IPS-NIHi11 (cell line): ENCODE measurements at regions not wholly inside any gene's neighbourhood (a gene's known extent, or its start where the extent isn't known, plus 50 kb on each side); places are given as distances from the start of the nearest gene placed in this dataset.

ENCODE experiments used
- DNase-seq: peaks from one replicate; pipeline ENCODE4 v3.0.0; 2012; ENCODE audit warnings: mixed read lengths, low spot score

DNA sequence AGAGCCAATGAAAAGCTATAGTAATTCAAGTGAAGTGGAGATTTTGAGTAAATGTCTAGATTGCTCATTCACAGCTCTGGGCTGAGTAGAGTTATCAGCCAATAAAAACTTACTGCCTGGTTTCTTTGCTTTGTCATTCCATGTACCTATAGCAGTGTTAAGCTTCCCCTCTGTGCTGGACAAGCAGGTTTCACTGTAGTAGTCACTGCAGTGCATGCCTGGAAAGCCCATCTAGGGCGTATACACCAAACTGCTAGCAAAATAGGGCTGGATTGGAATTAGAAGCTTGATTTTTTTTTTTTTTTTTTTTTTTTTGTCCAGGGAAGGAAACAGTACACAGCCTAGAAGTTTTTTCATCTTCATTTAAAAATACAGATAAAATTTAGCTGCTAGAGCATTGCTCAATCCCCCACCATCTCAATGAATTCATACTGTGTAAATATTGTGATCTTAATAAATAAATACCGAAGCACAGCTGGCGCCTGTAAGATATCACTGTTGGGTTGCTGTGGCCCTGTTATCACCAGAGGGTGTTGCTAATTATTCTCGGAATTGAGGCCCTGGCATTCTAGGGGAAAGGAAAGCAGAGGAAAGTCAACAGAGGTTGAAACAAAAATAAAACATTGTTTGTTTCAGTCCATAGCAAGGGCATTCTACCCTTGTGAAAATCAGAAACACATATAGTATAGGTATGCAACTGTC, 968.5 kb upstream of the GJE1 start:
- DNase-seq: no peak

DNA sequence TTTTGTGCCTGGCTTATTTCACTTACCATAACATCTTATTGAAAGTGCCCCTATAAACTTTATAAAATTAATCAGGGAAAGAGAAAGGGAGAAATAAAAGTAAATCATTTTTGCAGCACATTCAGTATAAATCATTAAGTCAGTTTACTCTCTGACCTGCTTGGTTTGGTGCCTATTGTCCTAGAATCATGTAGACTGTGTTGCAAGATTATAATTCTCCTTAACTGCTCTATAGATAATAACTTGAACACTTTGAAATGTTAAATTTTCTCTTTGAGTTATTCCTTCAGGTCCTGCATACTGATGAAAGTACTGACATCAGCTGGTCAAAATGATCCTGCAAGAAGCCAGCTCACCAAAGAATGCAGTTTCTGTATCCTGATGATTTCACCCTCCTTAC, 969.6 kb upstream of the GJE1 start:
- no peak for DNase-seq

DNA sequence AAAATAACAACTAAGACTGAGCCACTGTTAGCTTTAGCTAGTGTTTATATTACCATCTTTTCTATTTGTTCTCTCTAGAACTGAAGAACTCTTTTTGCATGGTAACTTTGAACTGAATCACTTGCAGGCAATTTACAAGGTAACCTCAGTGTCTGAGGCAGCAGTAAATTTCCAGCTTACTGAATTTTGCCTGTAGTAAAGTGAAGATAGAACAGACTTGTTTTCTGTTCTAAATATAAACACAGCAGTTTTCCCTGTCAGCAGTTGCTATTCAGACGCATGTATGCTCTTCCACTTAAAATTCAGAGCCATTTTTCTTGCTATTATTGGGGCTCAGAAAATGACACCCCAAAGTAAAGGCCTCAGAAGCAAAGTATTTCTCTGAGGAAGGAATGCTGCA, 974.0 kb upstream of the GJE1 start:
- DNase-seq: no peak

DNA sequence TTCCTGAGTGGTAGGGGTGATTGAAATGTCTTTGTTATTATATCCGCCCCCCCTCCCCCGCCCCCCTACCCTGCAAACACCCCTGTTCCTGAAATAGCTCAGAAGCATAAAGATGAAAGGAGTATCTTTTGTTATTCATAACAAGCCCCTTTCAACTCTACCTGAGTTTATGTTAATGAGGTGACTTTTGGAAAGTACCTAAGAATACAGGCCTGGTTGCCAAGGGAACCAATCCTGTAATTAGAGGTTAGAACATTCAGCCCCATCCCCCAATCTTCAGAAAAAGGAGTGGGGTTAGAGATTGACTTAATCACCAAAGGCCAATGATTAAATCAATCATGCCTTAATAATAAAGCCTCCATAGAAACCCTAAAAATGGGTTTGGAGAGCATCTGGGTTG, 979.2 kb upstream of the GJE1 start:
- peak; percentile 16 for DNase-seq

DNA sequence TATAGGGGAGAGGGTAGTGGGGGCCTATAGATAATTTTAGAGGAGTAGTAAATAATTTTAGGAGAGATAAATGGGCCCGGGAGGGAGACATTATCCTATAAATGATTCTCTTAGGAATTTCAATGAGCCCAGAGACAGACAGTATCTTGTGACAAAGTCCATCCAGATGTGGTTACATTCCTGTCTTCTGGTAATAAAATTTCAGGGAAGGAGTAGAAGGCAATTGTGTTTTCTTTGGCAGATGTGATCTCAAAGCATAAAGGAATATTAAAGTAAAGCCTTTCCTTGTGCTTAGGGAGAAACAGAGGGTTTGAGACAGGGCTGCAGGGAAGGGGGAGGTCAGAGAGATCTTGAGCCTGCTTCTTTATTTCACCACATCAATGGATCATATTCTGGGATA, 979.8 kb upstream of the GJE1 start:
- no peak for DNase-seq

DNA sequence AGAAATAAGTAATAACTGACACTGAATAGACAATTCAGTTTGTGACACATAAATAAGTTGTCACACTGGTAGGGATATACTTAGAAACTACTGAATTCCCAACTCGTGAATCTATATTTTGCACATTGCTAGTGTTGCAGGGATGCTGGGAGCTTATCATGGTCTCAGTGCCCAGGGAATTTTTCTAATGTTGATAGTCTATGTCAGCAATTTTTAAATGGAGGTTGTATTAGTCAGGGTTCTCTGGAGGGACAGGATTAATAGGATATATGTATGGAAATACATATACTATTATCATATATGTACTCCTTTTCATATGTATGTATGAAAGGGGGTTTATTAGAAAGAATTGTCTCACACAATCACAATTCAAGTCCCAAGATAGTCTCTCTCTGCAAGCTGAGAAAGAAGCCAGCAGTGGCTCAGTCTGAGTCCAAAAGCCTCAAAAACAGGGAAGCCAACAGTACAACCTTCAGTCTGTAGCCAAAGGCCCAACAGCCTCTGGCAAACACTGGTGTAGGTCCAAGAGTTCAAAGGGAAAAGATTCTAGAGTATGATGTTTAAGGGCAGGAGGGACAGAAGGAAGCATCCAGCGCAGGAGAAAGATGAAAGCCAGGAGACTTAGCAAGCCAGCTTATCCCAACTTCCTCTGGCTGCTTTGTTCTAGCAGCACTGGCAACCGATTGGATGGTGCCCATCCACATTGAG, 980.9 kb upstream of the GJE1 start:
- DNase-seq: no peak

- DNase-seq: no peak
Observed at GRCh38 chr6:141141870-141142269, 990.9 kb upstream of the GJE1 start.

DNA sequence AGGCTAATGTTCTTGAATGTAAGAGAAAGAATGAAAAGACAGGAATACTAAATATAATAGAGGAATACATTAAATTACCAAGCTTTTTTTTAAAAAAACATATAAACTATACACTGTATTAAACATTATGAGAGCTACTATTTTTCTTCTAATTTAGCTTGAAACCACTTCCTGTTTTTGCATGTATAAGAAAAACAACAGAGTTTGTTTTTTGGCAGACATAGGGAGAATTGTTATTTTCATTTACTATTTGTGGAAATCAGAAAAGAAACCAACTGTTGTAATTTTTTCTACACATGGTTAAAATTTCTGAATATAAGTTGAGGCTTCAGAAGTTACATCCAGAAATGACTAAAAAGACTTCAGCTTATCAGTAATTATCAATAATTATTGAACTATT, 991.8 kb upstream of the GJE1 start:
- DNase-seq: no peak

DNA sequence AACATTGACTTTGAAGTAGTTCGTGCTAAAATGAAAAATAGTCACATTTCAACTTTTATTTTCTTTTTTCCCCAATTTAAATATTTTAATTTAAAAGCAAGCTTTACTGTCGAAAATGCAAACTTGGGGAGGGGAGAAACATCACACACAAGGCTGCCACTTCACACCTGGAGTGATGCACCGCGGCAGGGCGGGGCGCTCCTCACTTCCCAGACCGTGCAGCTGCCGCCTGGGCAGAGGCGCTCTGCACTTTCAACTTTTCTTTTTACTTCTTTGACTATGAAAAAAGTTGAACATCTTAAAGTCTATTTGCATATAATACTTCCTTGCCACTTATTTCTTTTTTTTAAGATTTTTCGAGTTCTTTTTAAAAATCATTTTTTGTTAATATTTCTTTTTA, 993.3 kb upstream of the GJE1 start:
- no peak for DNase-seq

DNA sequence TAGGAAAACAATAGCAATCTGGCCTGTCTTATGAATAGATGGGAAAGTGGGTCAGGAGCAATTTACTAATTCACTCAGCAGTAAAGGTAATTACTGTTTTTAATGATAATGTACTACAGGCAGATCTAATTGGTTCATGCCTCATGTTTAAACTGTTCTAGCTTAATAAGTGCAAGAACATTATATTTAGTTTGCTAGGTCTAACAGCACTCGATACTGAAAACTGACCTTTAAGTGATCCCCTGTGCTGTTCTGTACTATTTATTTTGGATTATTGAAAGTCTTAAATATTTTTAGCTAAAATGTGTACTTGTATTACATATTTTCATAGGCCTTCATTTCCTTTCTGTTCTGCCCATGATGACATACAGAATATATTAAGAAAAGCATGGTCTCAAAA, 998.0 kb upstream of the GJE1 start:
- no peak for DNase-seq

- no peak for DNase-seq
Observed at GRCh38 chr6:141133836-141134235, 998.9 kb upstream of the GJE1 start.

- no peak for DNase-seq
Observed at GRCh38 chr6:141133346-141133745, 999.4 kb upstream of the GJE1 start.

DNA sequence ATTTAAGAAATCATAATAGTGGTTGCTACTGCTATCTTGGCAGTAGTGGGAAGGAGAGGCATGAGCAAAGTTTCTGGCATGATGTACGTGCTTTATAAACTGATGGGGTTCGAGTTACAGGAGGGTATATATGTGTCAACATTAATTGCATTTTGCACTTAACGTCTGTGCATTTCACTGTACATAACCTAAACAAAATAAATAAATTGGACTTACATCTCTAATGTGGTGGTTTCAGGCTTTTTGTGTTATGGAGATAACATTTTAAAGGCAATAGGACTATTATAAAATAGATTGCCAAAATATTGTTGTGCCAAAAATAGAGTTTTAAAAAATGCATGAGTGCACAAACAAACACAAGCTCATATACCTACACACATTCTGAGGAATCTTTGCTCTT, 1001.1 kb upstream of the GJE1 start:
- DNase-seq: no peak

DNA sequence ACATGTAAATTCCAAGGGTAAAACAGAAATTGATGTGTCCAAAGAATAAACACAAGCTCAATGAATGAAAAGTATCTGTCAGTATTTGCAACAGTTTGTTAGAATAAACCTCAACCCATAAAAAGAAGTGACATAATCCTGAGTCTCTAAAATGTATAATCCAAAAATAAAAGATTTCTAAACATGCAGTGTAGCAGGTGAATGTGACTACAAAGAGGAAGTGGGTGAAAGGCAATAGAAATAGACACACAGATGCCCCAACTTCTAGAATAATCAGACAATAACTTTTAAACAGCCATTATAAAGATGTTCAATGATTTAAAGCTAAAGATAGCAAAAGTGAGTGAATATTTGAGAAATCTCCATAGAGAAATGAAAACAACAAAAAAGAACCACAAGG, 1009.2 kb upstream of the GJE1 start:
- no peak for DNase-seq

DNA sequence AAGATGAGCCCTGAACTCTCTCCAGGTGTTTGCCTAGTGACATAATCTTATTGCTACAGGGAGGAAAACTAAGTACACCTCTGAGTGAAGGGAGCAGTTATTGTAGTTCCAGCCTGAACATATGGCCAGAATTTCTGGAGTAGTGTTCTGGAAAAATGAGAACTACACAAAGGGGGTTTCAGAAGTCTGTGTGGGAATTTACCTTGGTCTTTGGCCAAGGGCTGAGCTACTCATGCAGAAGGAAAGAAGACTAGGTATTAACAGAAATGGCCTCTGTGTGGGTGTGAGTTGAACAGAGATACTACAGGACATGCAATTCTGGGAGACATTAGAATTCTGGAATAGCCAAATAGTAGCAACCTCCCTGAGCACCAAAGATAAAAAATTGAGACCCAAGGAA, 1009.7 kb upstream of the GJE1 start:
- DNase-seq: no peak

DNA sequence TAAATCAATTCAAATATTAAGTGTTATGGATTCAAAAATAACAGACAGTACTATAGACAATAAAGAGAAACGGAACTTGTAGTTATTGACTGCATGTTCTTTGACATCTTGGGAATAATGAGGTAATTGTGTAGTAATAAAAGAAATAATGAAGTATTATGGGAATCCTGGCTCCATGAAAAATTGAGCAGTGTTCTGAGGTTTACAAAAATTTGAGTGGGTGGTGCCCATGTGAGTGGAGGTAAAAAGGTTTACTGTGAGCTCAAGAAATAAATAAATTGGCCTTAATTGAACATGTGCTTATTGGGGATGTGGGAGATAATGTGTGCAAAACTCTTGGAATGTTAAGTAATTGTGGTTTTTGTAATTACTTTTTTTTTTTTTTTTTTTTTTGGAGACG, 1013.7 kb upstream of the GJE1 start:
- DNase-seq: no peak

GRCh38 chr6:141117874-141118273, 1014.9 kb upstream of the GJE1 start:
- DNase-seq: no peak

GRCh38 chr6:141110481-141110880, 1022.2 kb upstream of the GJE1 start:
- no peak for DNase-seq

DNA sequence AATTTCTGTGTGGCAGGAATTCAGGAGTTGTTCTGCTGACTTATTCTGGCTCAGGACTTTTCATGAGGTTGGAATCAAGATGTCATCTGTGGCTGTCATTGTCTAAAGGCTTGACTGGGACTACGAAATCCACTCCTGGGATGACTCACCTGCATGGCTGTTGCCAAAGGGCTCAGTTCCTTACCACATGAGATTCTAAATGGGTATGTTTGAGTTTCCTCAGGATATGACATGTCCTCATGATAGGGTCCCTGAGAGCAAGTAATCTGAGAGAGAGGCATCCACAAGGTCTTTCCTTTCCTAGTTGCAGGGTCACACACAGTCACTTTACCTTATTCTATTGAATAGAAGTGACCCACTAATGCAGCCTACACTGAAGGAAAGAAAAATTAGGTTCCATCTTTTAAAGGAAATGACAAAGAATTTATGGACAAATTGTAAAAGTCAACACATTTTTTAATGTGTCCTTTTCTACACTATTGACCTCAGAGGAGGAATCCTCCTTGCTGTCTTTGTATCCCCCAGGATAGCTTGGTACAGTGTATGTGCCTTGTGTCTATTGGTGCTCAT, 1025.0 kb upstream of the GJE1 start:
- peak; percentile 17 for DNase-seq

DNA sequence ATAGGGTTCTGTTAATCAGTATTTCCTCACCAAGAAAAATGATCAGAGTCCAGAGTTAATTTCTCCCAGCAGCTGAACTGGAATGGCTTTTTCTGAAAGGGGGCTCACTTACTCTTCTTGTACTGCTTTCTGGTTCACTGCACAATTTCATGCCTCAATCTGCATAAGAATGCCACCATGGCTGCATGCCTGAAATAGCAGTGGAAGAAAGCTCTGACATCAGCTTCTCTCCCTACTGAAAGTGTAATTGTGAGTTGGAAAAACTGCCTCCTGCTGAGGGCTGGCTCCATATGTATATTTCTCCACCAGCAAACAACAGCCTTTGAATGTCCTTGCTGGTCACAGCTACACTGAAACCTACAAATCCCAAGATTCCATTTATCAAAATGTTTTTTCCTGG, 1027.2 kb upstream of the GJE1 start:
- peak; percentile 70 for DNase-seq

- no peak for DNase-seq
Observed at GRCh38 chr6:141103246-141103645, 1029.5 kb upstream of the GJE1 start.

- no peak for DNase-seq
Observed at GRCh38 chr6:141097471-141097870, 1035.3 kb upstream of the GJE1 start.

DNA sequence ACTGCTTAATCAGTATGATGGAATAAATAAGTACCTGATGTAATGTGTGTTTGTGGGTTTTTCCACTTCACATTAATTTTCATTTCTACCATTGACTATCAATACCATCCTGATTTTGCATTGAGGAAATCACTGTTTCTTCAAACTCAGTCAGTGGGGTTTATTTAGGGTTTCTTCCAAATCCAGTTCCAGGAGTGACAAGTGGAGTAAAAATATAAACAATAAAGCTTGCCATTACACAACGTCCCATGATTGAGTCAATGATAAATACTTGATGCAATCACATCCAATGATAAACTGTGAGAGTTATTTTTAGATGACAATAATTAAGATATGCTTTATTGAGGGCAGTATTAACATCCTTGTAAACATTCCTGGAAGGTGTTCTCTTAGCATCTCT, 1037.4 kb upstream of the GJE1 start:
- no peak for DNase-seq

DNA sequence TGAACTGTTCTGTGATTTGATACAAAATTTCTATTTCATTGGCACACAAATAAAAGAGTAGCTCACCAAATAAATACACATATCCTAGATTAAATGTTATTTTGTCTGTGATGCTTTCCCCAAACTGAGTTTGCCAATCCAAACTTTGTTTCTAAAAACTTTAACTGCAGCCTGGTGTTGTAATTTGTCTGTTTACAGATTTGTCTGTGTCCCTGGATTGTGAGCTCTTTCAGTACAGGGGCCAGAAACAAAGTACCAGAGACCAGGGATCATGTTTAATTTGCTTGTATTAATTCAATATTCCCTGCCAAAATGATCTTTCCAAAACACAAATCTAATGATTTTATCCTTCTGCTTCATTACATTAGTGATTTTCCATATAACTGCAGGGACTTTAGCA, 1044.6 kb upstream of the GJE1 start:
- DNase-seq: no peak
